ENCODE measurements at regions not wholly inside any gene's neighbourhood (a gene's known extent, or its start where the extent isn't known, plus 50 kb on each side); places are given as distances from the start of the nearest gene placed in this dataset.

DNA sequence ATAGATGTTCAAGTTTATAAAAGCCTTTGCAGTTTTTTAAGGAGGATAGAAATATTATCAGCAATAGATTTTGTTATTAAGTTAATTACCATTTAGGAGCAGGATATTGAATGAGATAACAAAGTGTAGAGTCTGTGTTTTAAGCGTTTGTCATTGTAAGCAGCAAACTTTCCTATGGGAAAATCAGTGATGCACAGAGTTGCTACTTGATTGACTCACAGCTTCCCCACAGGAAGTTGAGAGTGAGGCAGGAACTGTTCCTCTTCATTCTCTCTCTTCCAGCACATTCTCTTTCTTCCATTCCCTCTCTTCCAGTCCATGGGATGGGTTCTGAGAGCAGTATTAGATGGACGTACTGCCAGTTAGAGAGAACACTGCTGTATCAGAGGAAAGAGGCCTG lies 867.7 kb upstream of the AGA start:
- DNase-seq, result no peak

DNA sequence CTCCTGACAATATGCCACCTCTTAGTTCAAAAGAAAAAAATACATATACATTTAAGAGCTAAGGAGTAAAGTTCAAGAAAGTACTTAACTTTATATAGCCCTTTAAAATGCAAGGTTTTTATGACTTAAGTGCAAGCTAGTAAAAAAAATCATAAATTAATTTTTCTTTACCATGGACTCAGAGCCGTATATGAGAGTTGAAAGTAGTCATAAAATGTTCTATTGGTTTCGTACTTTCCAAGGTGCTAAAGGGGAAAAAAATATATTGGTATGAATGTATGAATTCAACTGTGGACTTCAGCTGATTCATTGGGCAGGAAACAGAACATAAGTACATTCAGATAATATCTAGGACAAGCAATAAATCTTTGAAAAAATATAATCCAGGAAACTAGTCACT lies 869.8 kb upstream of the AGA start:
- no peak for DNase-seq

DNA sequence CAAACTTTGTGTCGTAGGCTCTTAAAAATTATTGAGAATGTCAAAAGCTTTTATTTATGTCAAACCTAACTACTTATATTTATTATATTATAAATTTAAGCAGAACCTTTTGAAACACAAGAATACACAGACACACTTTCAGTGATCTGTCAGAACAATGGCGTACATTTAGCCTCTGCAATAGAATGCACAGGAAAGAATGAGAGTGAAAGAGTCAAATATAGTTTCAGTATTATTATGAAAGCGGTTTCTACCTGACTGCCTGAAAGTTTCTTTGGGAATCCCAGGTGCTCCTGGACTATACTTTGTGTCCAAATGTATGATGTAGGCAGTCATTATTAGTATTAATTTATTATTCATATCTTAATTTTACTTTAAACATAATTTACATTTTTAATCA lies 872.0 kb upstream of the AGA start:
- no peak for DNase-seq

DNA sequence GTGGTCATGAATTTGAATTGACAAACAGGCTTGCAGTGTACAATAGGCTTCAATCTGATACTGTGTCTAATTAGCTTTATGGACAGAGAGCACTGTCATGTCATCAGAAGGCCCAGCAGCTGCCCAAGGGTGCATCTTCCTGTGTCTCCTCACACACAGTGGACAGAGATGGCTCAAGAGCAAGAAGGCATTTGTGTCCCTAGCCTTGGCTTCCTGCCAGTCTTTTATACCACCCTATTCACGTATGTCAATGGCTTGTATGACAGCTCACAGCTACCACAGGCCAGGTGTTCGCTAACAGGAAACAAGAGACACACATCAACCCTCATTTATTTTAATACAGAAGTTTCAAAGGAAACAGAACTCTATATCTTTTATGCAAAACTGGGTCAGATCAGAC lies 874.0 kb upstream of the AGA start:
- no peak for DNase-seq

DNA sequence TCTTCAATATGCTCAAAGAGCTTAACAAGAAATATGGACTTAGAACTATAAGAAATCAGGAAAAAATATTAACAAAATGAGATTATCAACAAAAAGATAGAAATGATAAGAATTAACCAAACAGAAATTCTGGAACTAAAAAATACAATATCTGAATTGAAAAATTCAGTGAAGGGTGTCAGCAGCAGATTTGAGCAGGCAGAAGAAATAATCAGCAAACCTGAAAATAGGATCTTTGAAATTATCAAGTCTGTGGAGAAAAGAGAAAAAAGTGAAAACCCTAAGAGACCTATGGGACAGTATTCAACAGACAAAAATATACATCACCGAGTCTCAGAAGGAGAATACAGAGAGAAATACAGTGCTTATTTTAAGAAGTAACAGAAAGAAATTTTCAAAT lies 877.8 kb upstream of the AGA start:
- DNase-seq, result no peak

DNA sequence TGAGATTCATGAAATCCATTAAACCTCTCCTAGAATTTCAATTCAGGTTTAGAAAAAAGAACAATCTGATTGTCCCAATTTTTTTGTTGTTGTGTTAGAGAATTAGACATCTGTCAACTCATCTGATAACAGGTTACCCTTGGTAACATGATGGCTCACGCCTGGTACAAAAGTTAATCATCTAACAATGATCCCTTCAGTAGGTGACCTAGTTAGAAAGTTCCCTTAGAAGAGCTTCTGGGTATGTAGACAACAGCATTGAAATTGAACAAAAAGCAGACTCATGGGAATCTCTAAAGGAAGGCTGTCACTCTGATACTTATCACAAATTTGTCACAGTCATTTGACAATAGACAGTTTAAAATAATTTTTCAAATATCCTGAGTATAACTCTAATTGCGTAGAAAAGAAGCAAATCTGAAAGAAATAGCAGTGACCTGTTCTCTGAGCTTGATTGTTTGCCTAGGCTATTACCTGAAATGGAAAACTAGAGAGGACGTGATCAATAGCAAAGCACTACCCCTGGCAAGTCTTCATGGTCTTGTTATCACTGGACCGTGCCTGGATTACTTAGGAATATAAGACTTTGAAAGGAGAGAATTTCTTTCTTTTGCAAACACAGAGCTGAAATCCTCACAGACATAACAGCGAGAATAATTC lies 880.4 kb upstream of the AGA start:
- DNase-seq, result no peak

DNA sequence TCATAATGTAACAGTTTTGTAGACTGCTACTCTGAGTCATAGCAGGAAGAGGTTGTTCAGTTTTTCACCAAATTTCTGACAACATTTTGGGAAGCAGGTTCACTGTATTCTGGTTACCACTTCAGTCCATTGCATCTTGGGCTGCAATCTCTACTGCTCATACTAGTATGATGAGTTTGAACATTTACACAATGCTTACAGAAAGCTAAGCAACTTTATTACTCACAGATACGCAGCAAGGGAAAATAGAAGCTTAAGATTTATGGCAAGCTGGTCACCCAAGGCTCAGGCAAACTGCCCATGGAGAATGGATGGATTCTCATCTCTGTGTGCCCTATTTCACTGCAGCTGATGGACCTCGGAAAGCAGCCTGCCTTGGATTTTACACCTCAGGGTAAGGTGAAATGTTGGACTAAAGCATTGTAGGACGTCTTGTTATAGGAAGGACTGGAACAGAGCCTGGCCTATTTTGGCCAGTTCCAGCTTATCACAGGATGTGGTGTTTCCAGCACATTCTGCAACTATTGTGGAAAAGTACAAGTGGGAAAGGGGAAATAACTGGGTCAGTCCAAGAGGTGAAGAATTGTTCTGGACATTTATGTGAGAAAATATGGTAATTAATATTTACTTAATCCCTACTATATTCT lies 887.1 kb upstream of the AGA start:
- no peak for DNase-seq

DNA sequence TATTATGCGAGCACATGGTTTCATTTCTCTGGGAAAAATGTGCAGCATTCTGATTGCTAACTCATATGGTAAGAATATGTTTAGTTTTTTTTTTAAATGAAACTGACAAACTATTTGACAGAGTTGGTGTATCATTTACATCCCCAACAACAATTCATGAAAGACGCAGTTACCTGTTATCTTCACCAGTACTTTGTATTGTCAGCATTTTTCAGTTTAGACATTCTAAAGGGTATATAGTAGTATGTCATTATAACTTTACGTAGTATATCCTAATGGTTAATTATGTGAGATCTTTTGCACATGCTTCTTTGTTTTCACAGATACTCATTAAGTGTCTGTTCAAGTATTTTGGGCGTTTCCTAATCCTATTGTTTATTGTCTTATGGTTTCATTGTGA lies 891.1 kb upstream of the AGA start:
- DNase-seq, result no peak

DNA sequence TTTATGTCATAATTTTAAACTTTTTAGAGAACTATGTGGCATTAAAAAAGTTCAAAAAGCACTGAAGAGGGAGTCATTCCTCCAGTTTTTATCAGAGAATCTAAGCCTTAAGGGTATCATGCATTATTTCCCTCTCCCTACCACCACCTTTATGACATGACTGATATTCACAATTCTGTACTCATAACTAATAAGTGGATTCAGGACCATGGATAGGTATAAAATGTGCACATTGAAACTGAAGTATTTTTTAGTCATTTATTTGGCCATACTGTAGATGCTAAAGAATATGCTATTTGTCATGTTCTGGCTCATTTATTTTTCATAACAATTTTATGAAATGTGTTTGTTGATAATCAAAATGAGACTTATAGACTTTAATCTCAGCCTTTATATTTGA lies 897.5 kb upstream of the AGA start:
- DNase-seq, result no peak

DNA sequence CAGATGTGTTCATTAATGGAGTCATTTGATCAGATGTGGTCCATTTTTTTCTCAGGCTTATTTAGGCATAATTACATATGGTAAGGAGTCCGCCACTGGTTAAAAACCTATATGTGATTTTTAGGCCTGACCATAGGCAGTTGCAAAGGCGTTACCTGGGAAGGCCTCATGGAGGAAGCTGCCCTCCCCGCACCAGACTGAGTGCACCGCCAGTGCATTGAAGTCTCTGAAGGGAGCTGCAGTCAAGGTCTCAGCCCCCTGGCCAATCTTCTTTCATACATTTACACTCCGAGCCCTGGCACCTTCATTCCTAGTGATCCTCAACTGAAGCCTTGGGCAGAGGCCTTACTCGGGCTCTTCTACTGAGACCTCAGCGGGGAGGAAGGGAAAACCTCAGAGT lies 898.2 kb upstream of the AGA start:
- no peak for DNase-seq

DNA sequence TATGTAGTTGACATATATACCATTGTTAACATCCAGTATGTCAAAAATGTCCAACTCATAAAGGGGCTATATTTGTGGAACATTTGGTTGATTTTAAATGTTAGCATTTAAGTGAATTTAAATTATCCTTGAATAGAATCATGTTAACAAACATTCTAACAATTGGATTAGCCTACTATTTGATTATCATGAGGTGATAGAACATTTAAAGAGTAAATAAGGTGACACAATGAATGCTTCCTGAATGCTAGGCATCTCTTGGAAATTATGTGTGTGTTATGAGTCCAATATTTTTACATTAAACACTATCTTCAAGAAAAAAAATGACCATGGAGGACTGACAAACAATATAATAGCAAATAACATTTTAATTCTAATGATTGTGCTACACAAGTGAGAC lies 901.9 kb upstream of the AGA start:
- DNase-seq, result no peak

DNA sequence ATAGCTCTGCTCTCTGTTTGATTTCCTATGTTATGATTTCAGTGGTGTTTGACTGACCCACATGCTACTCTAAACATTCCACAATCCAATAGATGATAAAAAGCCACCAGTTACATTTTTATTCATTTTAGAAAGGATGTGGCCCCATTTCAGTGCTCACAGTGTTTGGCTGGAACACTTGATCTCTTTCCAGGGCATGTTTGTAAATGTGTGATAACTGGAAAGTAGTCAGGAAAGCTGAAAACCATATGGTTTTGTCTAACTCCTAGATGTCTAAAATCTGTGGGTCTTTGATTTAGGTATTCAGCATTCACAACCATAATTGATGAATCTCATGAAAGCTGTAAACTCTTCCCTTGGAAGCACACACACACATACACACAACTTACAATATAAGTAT lies 904.9 kb upstream of the AGA start:
- DNase-seq, result no peak

DNA sequence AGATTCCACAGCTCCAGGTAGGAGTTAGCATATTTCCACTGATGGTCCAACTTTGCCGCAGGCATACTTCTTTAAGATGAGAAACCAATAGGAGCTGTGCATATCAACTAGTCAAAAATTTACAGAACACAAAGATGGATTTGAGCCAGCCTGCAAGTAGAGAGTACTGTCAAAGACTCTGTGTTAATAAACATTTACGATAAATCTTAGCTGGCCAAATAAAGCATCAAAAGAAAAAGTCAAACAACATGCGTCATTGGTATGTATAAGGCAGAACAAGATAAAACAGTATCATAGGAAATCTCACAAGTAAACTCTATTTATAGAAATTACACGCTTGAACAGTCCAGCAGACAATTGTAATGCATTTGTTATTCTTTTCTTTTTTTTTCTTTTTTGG lies 907.4 kb upstream of the AGA start:
- DNase-seq, result no peak

DNA sequence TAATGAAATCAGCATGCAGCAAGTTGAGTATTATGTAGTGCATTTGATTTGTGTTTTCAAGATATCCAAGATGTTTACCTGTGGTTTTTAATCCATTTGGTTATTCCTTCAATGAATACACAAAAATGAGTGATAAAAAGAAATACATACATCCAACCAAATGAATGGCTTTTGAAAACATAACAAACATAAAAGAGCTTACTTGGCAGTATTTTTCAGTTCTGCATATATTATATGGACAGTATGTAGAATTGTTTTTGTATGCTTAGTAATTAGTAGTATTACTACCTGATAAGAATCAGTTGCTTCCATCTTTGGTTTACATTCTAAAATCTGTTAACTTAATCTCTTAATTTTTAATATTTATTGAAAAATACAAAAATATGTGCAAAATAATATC lies 908.9 kb upstream of the AGA start:
- no peak for DNase-seq

DNA sequence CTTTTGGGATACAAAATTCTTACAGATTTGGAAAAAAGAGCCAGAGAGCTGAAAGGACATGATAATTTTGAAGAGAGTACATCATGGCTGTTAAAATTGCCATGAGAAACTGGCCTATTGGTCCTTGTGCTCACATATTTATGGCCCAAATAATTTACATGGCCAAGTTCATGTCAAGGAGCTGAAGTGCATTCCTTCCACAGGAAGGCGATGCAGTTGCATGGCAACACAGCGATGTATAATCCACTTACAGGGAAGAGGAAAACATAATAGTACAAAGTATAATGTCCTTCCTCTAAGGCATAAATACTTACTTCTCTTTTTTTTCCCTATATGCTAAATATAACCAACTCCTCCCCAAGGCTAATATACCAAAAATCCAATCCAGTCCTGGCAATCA lies 914.5 kb upstream of the AGA start:
- no peak for DNase-seq

DNA sequence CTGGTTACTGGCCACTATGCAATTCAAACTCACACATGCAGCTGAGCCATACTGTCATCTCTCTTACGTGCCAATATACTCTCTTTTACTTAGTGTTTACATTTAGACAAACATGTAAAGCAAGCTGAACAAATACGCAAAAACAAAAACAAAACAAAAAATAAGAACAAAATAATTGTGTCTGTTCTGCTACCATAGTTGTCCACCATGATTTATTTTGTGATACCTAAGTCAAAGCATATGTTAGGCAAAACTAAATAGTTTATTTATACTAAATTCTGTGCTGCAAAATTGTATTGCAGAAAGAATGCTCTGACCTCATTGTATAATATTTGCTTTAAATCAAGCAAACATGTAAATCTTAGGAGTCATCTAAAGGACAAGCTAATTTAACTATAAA lies 943.2 kb upstream of the AGA start:
- no peak for DNase-seq

DNA sequence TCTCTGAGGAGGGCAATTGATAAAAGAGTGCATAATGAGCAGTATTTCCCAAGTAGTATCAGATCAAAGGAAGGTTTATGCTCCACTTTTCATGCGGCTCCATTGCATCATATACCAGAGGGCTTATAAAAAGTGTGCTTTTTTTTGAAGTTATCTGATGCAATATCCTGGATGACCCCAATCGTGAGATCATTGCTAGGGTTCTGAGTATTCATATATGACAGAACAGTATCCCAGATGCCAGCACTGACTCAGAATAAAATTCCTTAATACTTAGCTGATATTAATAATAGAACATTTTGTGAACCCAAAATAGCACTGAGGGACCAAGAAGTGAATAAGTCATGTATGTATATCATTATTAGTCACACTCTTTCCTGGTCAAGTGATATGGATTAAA lies 945.5 kb upstream of the AGA start:
- DNase-seq, result no peak

DNA sequence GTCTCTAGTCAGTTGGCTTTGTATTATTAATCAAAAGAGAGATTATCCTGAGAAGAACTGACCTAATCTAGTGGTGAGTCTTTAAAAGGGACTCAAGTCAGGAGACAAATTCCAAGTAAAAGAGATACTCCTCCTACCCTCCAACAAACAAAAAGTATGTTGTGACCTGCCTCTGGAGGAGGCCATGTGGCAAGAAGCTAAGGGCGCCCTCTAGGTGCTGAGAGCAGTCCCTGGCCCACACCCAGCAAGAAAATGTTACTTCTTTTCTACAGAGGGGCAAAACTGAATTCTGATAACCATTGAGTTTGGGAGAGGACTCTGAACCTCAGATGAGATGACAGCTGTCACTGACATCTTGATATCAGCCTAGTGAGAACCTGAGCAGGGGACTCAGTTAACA lies 953.6 kb upstream of the AGA start:
- no peak for DNase-seq

DNA sequence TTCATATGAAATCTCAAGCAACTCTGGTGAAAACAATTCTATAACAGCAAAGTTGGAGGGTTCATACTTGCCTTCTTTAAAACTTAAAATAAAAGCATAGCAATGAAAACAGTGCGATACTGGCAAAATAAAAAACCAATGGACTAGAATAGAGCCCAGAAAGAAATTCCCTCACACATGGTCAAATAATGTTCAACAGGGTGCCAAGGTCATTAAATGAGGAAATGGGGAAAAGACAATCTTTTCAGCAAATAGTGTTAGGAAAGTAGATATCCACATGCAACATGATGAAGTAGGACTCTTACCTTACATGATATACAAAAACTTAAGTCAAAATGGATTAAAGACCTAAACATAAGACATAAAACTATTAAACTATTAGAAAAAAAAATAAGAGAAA lies 970.2 kb upstream of the AGA start:
- DNase-seq, result no peak

DNA sequence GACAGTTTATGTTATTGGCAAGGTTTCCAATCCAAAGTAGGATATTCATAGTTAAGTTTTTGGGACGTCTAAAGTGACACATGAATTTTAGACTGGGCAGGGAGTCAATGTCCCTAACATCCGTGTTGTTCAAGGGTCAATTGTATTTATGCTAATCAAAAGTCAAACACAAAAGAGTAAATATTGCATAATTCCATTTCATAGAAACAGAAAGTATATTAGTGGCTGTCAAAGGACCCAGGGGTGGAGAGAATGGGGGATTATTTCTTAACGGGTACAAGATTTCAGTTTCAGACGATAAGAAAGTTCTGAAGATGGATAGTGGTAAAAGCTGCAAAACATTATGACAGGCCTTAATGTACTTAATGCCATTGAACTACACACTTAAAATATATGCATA lies 971.8 kb upstream of the AGA start:
- no peak for DNase-seq

DNA sequence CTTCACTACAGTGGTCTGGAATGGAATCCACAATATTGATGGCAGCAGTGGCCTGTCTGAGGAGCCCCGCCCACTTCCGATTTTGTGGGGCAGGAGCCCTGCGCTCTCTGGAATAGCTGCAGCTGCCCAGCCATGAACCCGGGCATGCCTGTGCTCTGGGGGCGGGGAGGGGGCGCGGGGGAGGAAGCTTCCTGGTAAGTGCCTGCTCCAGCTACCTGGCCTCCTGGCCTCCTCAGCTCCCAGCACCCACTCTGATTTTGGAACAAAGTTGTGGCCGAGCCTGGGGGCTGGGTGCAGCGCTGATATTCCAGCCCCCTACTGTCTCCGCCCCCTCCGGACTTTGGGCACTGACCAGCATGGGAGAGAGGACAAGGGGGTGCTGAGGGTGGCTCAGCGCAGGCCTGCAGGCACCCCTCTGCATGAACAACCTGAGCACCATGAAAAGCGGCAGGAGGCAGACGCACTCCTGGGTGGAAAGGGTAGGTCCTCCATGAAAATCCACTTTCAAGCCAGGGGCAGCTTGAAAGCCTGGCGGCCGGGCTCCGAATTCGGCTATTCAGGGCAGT lies 972.7 kb upstream of the AGA start:
- no peak for DNase-seq

DNA sequence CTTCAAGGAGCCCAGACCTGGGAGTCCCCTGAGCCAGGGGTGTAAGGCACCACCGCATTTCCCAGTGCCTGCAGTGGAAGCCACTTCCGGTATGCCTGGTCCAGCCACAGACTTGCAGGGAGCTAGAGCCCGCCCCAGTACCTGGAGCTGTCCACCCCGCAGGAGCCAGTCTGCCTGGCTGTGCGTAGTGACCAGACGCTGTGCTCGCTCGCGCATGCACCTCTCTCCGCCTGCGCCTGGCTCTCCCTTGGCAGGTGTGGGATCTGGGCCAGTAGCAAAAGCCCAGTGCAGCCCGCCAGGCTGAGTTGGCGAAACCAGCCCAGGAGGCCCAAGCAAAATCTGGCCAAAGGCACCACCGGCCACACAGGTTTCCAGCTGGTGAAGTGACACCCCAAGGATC lies 973.7 kb upstream of the AGA start:
- DNase-seq, result no peak

DNA sequence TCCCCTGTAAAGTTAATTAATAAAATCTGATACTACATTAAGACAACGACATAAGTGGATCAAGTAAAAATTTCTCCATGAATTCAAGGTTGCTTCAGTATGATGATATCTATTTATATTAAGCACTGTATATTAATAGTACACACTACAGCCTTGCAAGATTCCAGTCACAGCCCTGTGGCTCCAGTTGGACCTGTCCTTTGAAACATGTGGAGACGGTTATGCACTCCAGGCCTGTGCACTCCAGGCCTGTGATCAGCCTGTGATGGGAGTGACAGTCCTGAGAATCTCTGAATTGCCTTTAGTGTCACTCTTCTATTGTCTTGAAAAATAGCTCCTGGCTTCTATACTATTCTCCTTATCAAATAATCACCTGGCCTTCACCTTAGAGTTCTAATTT lies 981.1 kb upstream of the AGA start:
- DNase-seq, result no peak

DNA sequence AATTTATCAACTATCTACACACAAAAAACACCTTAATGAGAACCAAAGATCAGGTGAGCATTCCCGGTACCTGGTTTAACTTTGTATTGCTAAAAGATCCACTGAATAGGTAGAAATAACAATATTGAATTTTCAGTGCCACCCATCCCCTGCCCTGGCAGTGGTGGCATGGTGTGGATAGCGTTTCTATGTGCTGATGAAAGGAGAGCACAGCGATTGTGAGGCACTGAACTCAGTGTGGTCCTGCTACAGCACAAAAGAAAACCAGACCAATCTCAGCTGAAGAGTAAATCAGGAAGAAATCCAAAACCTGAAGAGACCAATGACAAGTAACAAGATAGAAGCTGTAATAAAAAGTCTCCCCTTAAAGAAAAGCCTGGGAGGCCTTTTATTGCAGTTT lies 984.6 kb upstream of the AGA start:
- DNase-seq, result no peak

DNA sequence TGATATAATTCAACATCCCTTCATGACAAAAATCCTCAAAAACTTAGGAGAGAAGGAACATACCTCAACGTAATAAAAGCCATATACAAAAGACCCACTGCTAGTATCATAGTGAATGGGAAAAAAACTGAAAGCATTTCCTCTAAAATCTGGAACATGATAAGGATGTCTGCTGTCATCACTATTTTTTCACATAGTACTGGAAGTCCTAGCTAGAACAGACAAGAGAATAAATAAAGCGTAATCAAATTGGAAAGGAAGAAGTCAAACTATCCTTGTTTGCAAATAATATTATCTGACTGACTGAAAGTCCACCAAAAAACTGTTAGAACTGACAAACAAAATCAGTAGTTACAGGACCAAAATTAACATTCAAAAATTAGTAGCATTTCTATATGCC lies 985.4 kb upstream of the AGA start:
- DNase-seq, result no peak
